ENCODE measurements at regions not wholly inside any gene's neighbourhood (a gene's known extent, or its start where the extent isn't known, plus 50 kb on each side); places are given as distances from the start of the nearest gene placed in this dataset.

DNA sequence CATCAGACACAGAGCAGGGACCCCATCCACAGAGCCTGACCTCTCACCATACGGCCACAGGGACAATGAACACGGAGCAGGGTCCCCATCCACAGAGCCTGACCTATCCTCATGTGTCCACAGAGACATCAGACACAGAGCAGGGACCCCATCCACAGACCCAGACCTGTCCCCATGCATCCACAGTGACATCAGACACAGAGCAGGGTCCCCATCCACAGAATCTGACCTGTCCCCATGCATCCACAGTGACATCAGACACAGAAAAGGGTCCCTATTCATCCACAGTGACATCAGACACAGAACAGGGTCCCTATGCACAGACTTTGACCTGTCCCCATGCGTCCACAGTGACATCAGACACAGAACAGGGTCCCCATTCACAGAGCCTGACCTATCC is 325.1 kb upstream of the RAB6C start:
- H3K27me3 Mint-ChIP-seq (ENCODE audit: low read depth in 3 of 3) = peaks cover under 1 to 3% (median under 1%) of the 10 kb centered on the region in 3 donors
- H3K9me3 Mint-ChIP-seq = peaks cover 0 to 2% (median 0%) of the 10 kb centered on the region in 6 donors
- DNase-seq = no peak
- no peak overlapping the region for H3K4me3 Mint-ChIP-seq
- no peak overlapping the region for H3K27ac Mint-ChIP-seq
- H3K36me3 Mint-ChIP-seq = no peaks in the 10 kb centered on the region
- no peaks in the 10 kb centered on the region for H3K4me1 Mint-ChIP-seq

DNA sequence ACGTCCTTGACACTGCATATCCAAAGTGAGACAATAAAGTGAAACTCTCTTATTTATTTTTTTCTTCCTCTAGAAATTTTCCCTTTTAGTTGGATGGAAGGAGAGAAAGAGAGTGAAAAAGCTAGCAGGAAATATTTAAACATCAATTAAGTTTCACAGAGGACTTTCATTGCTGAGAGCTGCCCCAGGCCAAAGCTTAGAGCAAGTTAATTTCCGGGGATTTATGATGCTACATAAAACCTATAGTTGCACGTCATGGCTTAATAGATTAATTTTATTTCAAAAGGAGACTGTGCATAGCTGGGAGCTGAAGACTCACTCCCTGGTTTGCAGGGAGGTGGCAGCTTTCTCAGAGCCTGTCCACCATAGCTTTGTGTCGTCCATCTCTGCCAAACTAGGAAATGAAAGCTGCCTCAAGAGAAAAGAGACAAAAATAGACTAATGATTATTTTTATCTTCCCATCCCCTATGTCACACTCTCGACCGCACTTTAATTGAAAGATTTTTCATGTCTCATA is 323.3 kb upstream of the RAB6C start:
- H3K36me3 Mint-ChIP-seq = no peaks in the 10 kb centered on the region

DNA sequence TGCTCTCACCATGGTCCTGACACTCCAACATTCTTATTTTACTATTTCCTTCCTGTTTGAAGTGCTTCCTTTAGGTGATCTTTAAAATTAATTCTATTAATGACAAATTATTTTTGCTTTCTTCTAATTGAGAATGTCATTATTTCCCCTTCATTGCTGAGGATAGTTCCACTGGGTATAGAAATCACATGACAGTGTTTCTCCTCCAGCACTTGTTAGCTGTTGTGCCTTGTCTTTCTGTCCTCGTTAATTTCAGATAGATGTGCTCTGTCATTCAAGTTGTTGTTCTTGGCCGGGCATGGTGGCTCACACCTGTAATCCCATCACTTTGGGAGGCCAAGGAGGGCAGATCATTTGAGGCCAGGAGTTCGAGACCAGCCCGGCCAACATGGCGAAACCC is 321.0 kb upstream of the RAB6C start:
- no peaks in the 10 kb centered on the region for H3K4me1 Mint-ChIP-seq
- no peak for DNase-seq
- H3K36me3 Mint-ChIP-seq = no peaks in the 10 kb centered on the region
- H3K4me3 Mint-ChIP-seq = no peak overlapping the region
- H3K9me3 Mint-ChIP-seq = peaks cover 0 to 8% (median 1%) of the 10 kb centered on the region in 6 donors
- no peak overlapping the region for H3K27ac Mint-ChIP-seq
- peaks cover 1 to 6% (median 5%) of the 10 kb centered on the region in 3 donors for H3K27me3 Mint-ChIP-seq (ENCODE audit: low read depth in 3 of 3)

More for the DNA sequence above, 323.3 kb upstream of the RAB6C start:
- Mint-ChIP-seq H3K4me1 (no peaks in the 10 kb centered on the region), H3K9me3 (peaks cover 0 to 7% (median 1%) of the 10 kb centered on the region in 6 donors), H3K4me3 (no peak overlapping the region), H3K27ac (no peak overlapping the region), H3K27me3 (ENCODE audit: low read depth in 3 of 3) (peaks cover 1 to 3% (median 3%) of the 10 kb centered on the region in 3 donors)
- DNase-seq = no peak

DNA sequence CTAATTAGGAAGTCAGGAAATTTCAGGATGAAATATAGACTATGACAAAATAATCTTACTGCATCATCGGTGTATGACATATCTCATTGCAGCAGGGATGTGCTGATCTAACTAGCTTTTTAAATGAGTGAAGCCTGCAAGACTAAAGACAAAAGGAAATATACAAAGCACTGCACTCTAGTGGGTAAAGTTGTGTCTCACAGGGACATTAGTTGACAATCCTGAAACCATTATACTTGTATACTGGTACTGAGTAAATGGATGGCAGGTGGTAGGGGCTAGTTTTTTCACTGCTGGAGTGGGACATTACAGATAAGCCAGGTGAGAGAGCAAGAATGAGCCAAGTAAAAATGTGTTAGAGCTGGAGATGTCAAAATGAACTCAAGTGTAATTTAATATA is 317.5 kb upstream of the RAB6C start:
- DNase-seq = no peak
- no peak overlapping the region for H3K27ac Mint-ChIP-seq
- H3K27me3 Mint-ChIP-seq (ENCODE audit: low read depth in 3 of 3) = peaks cover 1 to 6% (median 2%) of the 10 kb centered on the region in 3 donors

DNA sequence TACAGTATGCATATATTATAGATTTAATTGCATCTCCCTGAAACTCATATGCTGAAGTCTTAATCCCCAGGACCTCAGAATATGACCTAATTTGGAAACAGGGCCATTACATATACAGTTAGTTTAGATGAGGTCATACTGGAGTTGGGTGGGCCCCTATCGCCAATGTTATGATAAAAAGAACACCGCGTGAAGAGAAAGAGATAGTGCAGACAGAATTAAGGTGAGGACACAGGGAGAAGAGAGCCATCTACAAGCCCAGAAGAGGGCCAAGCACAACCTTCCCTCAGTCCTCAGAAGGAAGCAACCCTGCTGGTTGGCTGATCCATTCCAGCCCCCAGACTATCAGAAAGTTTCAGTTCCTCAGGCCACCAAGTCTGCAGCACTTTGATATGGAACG is 311.9 kb upstream of the RAB6C start:
- no peak overlapping the region for H3K4me3 Mint-ChIP-seq
- H3K36me3 Mint-ChIP-seq = no peaks in the 10 kb centered on the region

More for the DNA sequence above, 317.5 kb upstream of the RAB6C start:
- Mint-ChIP-seq H3K4me3 (no peak overlapping the region), H3K36me3 (no peaks in the 10 kb centered on the region), H3K9me3 (peaks cover 0 to 8% (median 1%) of the 10 kb centered on the region in 6 donors), H3K4me1 (no peaks in the 10 kb centered on the region)

DNA sequence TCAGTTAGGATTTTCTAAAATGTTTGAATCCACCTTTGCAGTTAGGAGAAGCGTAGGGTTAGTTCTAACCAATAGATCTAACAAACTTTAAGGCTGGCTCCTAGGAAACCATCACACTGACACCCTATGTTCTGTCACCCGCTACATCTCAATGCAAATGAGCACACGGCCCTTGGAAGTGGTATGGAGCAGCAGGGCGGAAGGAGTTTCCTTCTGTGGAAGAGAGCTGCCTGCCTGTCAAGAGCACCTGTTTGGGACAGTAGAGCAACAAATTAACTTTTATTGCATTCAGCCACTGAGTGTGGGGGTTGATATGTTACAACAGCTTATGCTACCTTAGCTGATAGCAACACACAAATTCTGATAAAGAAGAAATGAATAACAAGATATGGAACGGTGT is 306.9 kb upstream of the RAB6C start:
- peaks cover 0 to under 1% (median 0%) of the 10 kb centered on the region in 6 donors for H3K9me3 Mint-ChIP-seq
- H3K27me3 Mint-ChIP-seq (ENCODE audit: low read depth in 3 of 3) = peaks cover 2 to 8% (median 3%) of the 10 kb centered on the region in 3 donors
- no peak overlapping the region for H3K27ac Mint-ChIP-seq
- H3K36me3 Mint-ChIP-seq = no peaks in the 10 kb centered on the region
- no peak for DNase-seq
- H3K4me1 Mint-ChIP-seq = no peaks in the 10 kb centered on the region
- H3K4me3 Mint-ChIP-seq = no peak overlapping the region

More for the DNA sequence above, 311.9 kb upstream of the RAB6C start:
- Mint-ChIP-seq H3K4me1 (no peaks in the 10 kb centered on the region), H3K27me3 (ENCODE audit: low read depth in 3 of 3) (peaks cover 2 to 6% (median 2%) of the 10 kb centered on the region in 3 donors), H3K9me3 (peaks cover 0 to 2% (median 0%) of the 10 kb centered on the region in 6 donors), H3K27ac (no peak overlapping the region)
- no peak for DNase-seq

DNA sequence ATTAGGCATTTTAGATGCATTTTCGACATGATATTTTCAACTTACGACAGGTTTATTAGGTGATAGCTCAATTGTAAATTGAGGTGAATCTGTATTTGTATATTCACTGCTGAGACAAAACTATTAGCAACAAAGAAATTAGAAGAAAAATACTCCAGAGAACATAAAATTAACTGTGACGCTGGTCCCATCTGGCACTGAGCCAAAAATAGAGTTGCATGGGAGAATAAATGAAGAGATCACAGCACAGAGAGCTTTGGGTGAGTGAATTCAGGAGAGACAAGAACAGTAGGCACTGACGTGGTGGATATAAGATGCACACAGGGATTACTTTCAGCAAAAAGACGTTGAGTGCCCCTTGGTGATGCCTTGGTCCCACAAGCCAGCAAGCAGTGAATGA is 306.2 kb upstream of the RAB6C start:
- Mint-ChIP-seq H3K9me3 (no peaks in the 10 kb centered on the region), H3K4me1 (no peaks in the 10 kb centered on the region), H3K4me3 (no peak overlapping the region), H3K27ac (no peak overlapping the region), H3K27me3 (ENCODE audit: low read depth in 3 of 3) (peaks cover 2 to 13% (median 4%) of the 10 kb centered on the region in 3 donors), H3K36me3 (no peaks in the 10 kb centered on the region)
- no peak for DNase-seq

DNA sequence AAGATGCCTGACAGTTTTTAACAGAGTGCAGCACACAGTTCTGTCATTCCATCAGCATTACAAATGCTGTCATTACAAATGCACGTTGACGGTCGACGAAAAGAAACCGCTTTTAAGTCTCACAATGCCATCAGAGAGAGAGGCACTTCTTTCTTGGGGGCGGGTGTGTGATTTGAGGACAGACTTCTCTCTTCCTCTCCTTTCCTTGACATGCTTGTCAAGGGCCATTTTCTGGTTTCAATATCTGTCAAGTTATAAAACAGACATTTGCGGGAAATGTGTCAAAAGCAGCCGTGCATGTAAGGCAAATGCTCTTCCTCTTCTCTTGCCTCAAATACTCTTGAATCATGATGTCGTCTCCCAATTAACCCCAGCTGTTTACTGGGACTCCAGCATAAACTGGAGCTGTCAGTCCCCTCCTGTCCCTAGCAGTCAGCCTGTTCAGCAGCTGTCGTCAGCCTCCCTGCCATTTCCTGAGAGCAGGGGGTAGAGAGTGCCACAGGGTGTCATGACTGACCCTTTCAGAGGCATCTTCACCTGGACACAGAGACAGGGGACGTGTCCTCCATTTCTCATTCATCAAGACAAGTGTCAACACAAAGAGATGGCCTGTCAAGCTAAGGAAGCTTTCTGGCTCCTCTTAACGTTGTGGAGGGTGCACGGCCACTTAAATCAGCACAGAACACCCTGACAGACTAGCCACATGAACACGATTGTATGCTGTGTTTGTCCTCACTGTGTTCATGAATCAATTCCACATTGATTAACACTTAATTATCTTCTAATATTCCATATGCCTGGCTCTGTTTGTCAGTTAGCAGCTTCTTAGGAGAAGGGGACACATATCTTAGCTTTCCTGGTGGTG is 305.4 kb upstream of the RAB6C start:
- Mint-ChIP-seq H3K36me3 (no peaks in the 10 kb centered on the region), H3K9me3 (peaks cover 0 to 4% (median 0%) of the 10 kb centered on the region in 6 donors), H3K4me1 (no peaks in the 10 kb centered on the region), H3K27ac (no peak overlapping the region), H3K4me3 (no peak overlapping the region), H3K27me3 (ENCODE audit: low read depth in 3 of 3) (peaks cover 2 to 13% (median 4%) of the 10 kb centered on the region in 3 donors)
- DNase-seq = no peak

DNA sequence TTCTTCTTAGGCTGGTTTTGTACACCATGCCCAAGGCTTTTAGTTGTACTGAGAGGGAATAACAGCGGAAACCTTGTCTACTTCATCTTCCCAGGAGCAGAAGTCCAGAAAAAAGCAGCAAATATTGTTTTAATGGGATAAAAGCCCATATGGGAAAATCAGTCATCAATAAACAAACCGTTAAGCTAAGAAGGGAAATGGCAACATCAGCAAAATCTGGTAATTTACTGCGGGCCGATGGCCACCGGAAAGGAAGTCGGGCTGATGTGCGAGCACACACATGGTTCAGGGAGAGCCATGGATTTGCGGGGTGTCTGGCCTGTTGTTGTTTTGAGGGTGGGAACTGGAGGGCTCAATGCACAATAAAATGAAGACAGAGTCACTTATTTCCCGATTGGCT is 300.7 kb upstream of the RAB6C start:
- H3K27ac Mint-ChIP-seq = no peak overlapping the region
- H3K9me3 Mint-ChIP-seq = peaks cover 0 to 12% (median 0%) of the 10 kb centered on the region in 6 donors
- H3K27me3 Mint-ChIP-seq (ENCODE audit: low read depth in 3 of 3) = peaks cover 0 to 11% (median 7%) of the 10 kb centered on the region in 3 donors
- H3K4me3 Mint-ChIP-seq = no peak overlapping the region
- no peak for DNase-seq
- no peaks in the 10 kb centered on the region for H3K4me1 Mint-ChIP-seq
- no peaks in the 10 kb centered on the region for H3K36me3 Mint-ChIP-seq

DNA sequence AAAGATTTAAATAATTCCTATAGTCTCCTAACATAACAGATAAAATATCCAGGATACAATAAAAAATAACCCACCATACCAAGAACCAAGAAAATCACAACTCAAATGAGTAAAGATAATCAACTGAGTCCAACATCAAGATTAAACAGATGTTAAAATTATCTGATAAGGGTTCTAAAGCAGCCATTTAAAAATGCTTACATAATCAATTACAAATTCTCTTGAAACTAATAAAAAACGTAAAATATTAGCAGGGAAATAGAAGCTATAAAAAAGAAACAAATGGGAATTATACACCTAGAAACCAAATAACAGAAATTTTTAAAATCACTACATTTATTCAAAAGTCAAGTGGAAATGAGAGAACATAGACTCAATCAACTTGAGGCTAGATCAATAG is 297.7 kb upstream of the RAB6C start:
- no peak overlapping the region for H3K27ac Mint-ChIP-seq
- H3K27me3 Mint-ChIP-seq (ENCODE audit: low read depth in 3 of 3) = peaks cover 0 to 11% (median 7%) of the 10 kb centered on the region in 3 donors
- H3K36me3 Mint-ChIP-seq = no peaks in the 10 kb centered on the region
- H3K9me3 Mint-ChIP-seq = peaks cover 0 to 12% (median 0%) of the 10 kb centered on the region in 6 donors
- DNase-seq = no peak
- H3K4me1 Mint-ChIP-seq = no peaks in the 10 kb centered on the region
- H3K4me3 Mint-ChIP-seq = no peak overlapping the region

DNA sequence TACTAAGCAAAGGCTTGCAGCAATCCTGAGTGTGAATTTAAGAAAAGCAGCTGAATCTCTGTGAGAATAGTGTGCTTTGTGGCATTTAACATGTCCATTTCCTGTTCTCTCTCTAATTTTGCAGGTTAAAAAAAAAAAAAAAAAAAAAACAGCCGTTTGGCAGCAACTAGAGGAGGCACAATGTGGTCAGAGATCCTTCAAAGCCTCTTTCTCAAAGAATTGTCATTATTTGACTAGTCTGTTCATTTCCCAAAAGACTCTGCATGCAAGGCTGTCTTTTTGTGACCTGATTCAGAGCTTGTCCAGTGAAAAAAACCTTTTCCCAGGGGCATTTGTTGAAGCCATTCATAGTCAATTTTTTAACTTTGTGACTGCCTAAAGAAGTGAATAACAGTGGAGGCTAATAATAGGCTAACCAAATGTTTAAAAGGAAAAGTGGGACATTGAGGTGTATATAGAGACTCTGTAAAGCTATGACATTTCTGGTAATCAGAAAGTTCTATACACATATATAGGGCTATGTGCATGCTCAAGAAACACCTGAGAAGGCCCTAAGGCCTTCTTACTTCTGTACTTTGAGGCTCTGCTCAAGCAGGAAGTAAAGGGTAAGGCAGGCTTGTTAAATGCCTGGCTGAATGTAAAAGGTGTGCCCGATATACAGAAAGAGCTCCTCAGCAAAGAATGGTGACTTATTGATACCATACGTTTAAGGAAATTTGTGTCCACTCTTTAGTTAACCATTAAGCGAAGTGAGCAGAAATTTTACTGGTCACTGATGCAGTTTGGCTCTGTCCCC is 289.6 kb upstream of the RAB6C start:
- Mint-ChIP-seq H3K27me3 (ENCODE audit: low read depth in 3 of 3) (peaks cover 0 to 2% (median 0%) of the 10 kb centered on the region in 3 donors), H3K36me3 (peaks cover 0 to 6% (median 3%) of the 10 kb centered on the region in 3 donors), H3K27ac (no peak overlapping the region), H3K9me3 (peaks cover 0 to 19% (median 7%) of the 10 kb centered on the region in 6 donors), H3K4me1 (peaks cover 0 to 1% of the 10 kb centered on the region in 2 donors), H3K4me3 (no peak overlapping the region)
- no peak for DNase-seq

DNA sequence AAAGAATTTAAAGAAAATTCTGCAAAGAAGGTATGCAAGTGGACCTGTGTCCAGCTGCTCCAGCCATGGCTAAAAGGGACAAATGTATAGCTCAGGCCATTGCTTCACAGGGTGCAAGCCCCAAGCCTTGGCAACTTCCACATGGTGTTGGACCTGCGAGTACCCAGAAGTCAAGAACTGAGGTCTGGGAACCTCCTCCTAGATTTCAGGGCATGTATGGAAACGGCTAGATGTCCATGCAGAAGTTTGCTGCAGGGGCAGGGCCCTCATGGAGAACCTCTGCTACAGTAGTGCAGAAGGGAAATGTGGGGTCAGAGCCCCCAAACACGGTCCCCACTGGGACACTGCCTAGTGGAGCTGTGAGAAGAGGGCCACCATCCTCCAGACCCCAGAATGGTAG is 284.0 kb upstream of the RAB6C start:
- Mint-ChIP-seq H3K4me3 (no peak overlapping the region), H3K36me3 (peaks cover 0 to 6% (median 3%) of the 10 kb centered on the region in 3 donors), H3K27ac (no peak overlapping the region), H3K27me3 (ENCODE audit: low read depth in 3 of 3) (no peaks in the 10 kb centered on the region), H3K4me1 (no peaks in the 10 kb centered on the region), H3K9me3 (peaks cover 0 to 15% (median 6%) of the 10 kb centered on the region in 6 donors)
- no peak for DNase-seq

DNA sequence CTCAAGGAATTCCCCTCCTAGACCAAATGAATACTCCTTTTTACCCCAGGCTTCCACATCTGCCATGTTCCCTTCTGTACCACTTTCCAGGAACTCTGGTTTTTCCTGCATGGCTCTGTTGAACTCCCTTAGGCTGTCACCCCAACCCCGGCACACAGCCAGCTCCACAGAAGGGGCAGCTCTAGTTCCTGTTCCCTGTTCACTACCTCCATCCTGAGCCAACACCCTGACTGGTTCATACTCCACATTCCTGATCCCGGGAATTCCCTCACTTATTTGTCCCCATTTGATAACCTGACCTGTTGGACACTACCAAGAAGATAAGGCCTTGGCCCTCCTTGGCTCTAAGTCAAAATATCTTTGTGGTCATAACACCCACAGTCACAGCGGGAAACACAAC is 280.9 kb upstream of the RAB6C start:
- no peaks in the 10 kb centered on the region for H3K9me3 Mint-ChIP-seq
- DNase-seq = no peak
- no peaks in the 10 kb centered on the region for H3K4me1 Mint-ChIP-seq
- H3K4me3 Mint-ChIP-seq = no peak overlapping the region
- H3K36me3 Mint-ChIP-seq = no peaks in the 10 kb centered on the region
- peaks cover 0 to 3% (median 3%) of the 10 kb centered on the region in 3 donors for H3K27me3 Mint-ChIP-seq (ENCODE audit: low read depth in 3 of 3)
- no peak overlapping the region for H3K27ac Mint-ChIP-seq
